GM23338 (cell line): ENCODE measurements at regions not wholly inside any gene's neighbourhood (a gene's known extent, or its start where the extent isn't known, plus 50 kb on each side); places are given as distances from the start of the nearest gene placed in this dataset.

ENCODE experiments used
- ATAC-seq: fragments of 200-7000 bp; cut with Tn5 transposase; 3 replicates; pipeline ENCODE4 v1.9.1; 2020
- DNase-seq: peaks from one replicate; pipeline ENCODE4 v3.0.0-alpha.2; 2015; ENCODE audit warnings: low spot score
- H2AFZ ChIP-seq: fragments of 200-600 bp; sonication (generic); 2 replicates; pipeline ENCODE4 v1.8.0; 2016; ENCODE audit warnings: antibody characterized with exemption, mild to moderate bottlenecking, moderate library complexity
- H3F3A ChIP-seq: fragments of 200-600 bp; sonication (generic); replicated peaks from 2 replicates; pipeline ENCODE4 v1.8.0; 2017; ENCODE audit warnings: antibody characterized with exemption, mixed run types, low read depth
- H3K27ac ChIP-seq: fragments of 200-600 bp; sonication (generic); 2 replicates; pipeline ENCODE4 v1.6.1; 2016; ENCODE audit warnings: low read depth
- H3K27me3 ChIP-seq: fragments of 200-600 bp; sonication (generic); 2 replicates; pipeline ENCODE4 v1.8.0; 2016; ENCODE audit warnings: mild to moderate bottlenecking, mixed run types, moderate library complexity; ENCODE audit not compliant: insufficient read depth
- H3K36me3 ChIP-seq: fragments of 200-600 bp; sonication (generic); 2 replicates; pipeline ENCODE4 v1.8.0; 2016; ENCODE audit warnings: mild to moderate bottlenecking; ENCODE audit not compliant: insufficient read depth
- H3K4me1 ChIP-seq: fragments of 200-600 bp; sonication (generic); 2 replicates; pipeline ENCODE4 v1.8.0; 2016; ENCODE audit warnings: mild to moderate bottlenecking, moderate library complexity; ENCODE audit not compliant: insufficient read depth
- H3K4me2 ChIP-seq: fragments of 200-600 bp; sonication (generic); 2 replicates; pipeline ENCODE4 v1.7.1; 2017; ENCODE audit warnings: mixed run types
- H3K4me3 ChIP-seq: fragments of 200-600 bp; sonication (generic); 2 replicates; pipeline ENCODE4 v1.6.1; 2016; ENCODE audit warnings: mixed run types
- H3K79me2 ChIP-seq: fragments of 200-600 bp; sonication (generic); replicated peaks from 2 replicates; pipeline ENCODE4 v1.8.0; 2017; ENCODE audit warnings: mild to moderate bottlenecking; ENCODE audit not compliant: insufficient read depth
- H3K9me2 ChIP-seq: fragments of 200-600 bp; sonication (generic); 2 replicates; pipeline ENCODE4 v1.8.0; 2017; ENCODE audit not compliant: insufficient read depth
- H4K20me1 ChIP-seq: fragments of 200-600 bp; sonication (generic); replicated peaks from 2 replicates; pipeline ENCODE4 v1.8.0; 2017; ENCODE audit warnings: mild to moderate bottlenecking; ENCODE audit not compliant: insufficient read depth
- H3K27ac Mint-ChIP-seq: 2 replicates; pipeline ENCODE4 v1.8.0; 2020; ENCODE audit warnings: inconsistent platforms, mild to moderate bottlenecking, moderate library complexity, mixed read lengths
- H3K27me3 Mint-ChIP-seq: 3 replicates; pipeline ENCODE4 v1.8.0; 2022; ENCODE audit warnings: low read depth, mild to moderate bottlenecking, moderate library complexity, mixed read lengths, inconsistent platforms; ENCODE audit not compliant: insufficient read depth, poor library complexity
- H3K36me3 Mint-ChIP-seq: 3 replicates; pipeline ENCODE4 v1.8.0; 2021; ENCODE audit warnings: low read depth, mild to moderate bottlenecking, inconsistent platforms, moderate library complexity, mixed read lengths
- H3K4me1 Mint-ChIP-seq: 3 replicates; pipeline ENCODE4 v1.8.0; 2020; ENCODE audit warnings: mild to moderate bottlenecking, inconsistent platforms, mixed read lengths
- H3K4me3 Mint-ChIP-seq: 3 replicates; pipeline ENCODE4 v1.8.0; 2021; ENCODE audit warnings: moderate library complexity, mild to moderate bottlenecking, inconsistent platforms, mixed read lengths
- H3K9me3 Mint-ChIP-seq: 3 replicates; pipeline ENCODE4 v1.8.0; 2020; ENCODE audit warnings: moderate library complexity, mild to moderate bottlenecking, inconsistent platforms, mixed read lengths
- ETS1 ChIP-seq: IDR thresholded peaks from 2 replicates; pipeline ENCODE4 v1.6.1; 2016; ENCODE audit warnings: antibody characterized with exemption
- EZH2 ChIP-seq: fragments of 200-600 bp; sonication (generic); IDR thresholded peaks from one replicate; pipeline ENCODE4 v1.8.0; 2017; ENCODE audit warnings: antibody characterized with exemption, mild to moderate bottlenecking, low read depth; ENCODE audit not compliant: unreplicated experiment
- EZH2phosphoT487 ChIP-seq: fragments of 200-600 bp; sonication (generic); IDR thresholded peaks from one replicate; pipeline ENCODE4 v1.8.1; 2018; ENCODE audit warnings: antibody characterized with exemption; ENCODE audit not compliant: unreplicated experiment
- POLR2AphosphoS5 ChIP-seq: IDR thresholded peaks from 2 replicates; pipeline ENCODE4 v1.6.1; 2016; ENCODE audit warnings: antibody characterized with exemption, low read depth
- REST ChIP-seq: IDR thresholded peaks from one replicate; pipeline ENCODE4 v1.6.1; 2018; ENCODE audit warnings: antibody characterized with exemption; ENCODE audit not compliant: unreplicated experiment
- STAT1 ChIP-seq: IDR thresholded peaks from one replicate; pipeline ENCODE4 v1.6.1; 2016; ENCODE audit warnings: antibody characterized with exemption; ENCODE audit not compliant: unreplicated experiment
- ZNF114 ChIP-seq: fragments of 250-450 bp; sonication (Bioruptor Pico); IDR thresholded peaks from 2 replicates; pipeline ENCODE4 v1.5.0; 2020; ENCODE audit warnings: mild to moderate bottlenecking, moderate library complexity
- ZNF331 ChIP-seq: fragments of 250-450 bp; sonication (Bioruptor Pico); IDR thresholded peaks from 2 replicates; pipeline ENCODE4 v1.5.0; 2020; ENCODE audit warnings: low read depth, mild to moderate bottlenecking, moderate library complexity
- ZNF462 ChIP-seq: fragments of 250-450 bp; sonication (Bioruptor Pico); IDR thresholded peaks from 2 replicates; pipeline ENCODE4 v1.5.0; 2020; ENCODE audit warnings: mild to moderate bottlenecking, moderate library complexity

- TF ChIP-seq ZNF462 (CRISPR knock-in tag), result no peak
- TF ChIP-seq POLR2AphosphoS5, result no peak
- no peak for TF ChIP-seq ZNF114 (CRISPR knock-in tag)
- TF ChIP-seq ZNF331 (CRISPR knock-in tag), result no peak
- no peak for TF ChIP-seq EZH2
- TF ChIP-seq STAT1, result no peak
- TF ChIP-seq ETS1, result no peak
These were observed 277.3 kb downstream of the MATN1 start (continued) for GRCh38 chr1:30446095-30446494.

GRCh38 chr1:30445449-30445848 is 277.9 kb downstream of the MATN1 start:
- H3K36me3 Mint-ChIP-seq, result peaks cover 2% of the 10 kb centered on the region; the same call in 2 of the 3 replicates
- no peak overlapping the region for H3K27ac Mint-ChIP-seq
- peaks cover 15% of the 10 kb centered on the region for H3K9me3 Mint-ChIP-seq
- Histone ChIP-seq H3K4me2 (no peak overlapping the region), H3K27me3 (no peaks in the 10 kb centered on the region), H3K4me1 (no peaks in the 10 kb centered on the region), H3K36me3 (no peaks in the 10 kb centered on the region), H3F3A (no peaks in the 10 kb centered on the region), H4K20me1 (no peaks in the 10 kb centered on the region), H3K79me2 (no peaks in the 10 kb centered on the region), H3K9me2 (no peaks in the 10 kb centered on the region), H3K4me3 (no peak overlapping the region), H3K27ac (no peak overlapping the region), H2AFZ (no peak overlapping the region)
- ATAC-seq (no peak), DNase-seq (no peak)
- H3K4me1 Mint-ChIP-seq, result no peaks in the 10 kb centered on the region
- H3K27me3 Mint-ChIP-seq, result peaks cover 2% of the 10 kb centered on the region
- H3K4me3 Mint-ChIP-seq, result no peak overlapping the region
- TF ChIP-seq REST, result no peak
- no peak for TF ChIP-seq STAT1
- no peak for TF ChIP-seq EZH2phosphoT487
- TF ChIP-seq ZNF114 (CRISPR knock-in tag), result no peak
